Breast epithelium (tissue), 3 donors: ENCODE measurements at regions not wholly inside any gene's neighbourhood (a gene's known extent, or its start where the extent isn't known, plus 50 kb on each side); places are given as distances from the start of the nearest gene placed in this dataset.

Source experiments
- CTCF ChIP-seq, 3 donors: fragments of 450-650 bp; IDR thresholded peaks; one replicate each; pipeline ENCODE4 v1.5.1; 2016 to 2017; ENCODE audit warnings: antibody characterized with exemption in 3 of 3, mild to moderate bottlenecking in 3 of 3, moderate library complexity in 3 of 3
- POLR2A ChIP-seq: fragments of 450-650 bp; IDR thresholded peaks from one replicate; pipeline ENCODE4 v1.6.1; 2016; ENCODE audit warnings: antibody characterized with exemption, mild to moderate bottlenecking, moderate library complexity

- TF ChIP-seq CTCF (IDR thresholded peaks at IDR 0.05) (no peak), POLR2A (no peak)
These were observed 459.4 kb upstream of the NMUR2 start for GRCh38 chr5:152864447-152864846.
